DMS 273 (cell line): ENCODE measurements at regions not wholly inside any gene's neighbourhood (a gene's known extent, or its start where the extent isn't known, plus 50 kb on each side); places are given as distances from the start of the nearest gene placed in this dataset.
"Not testable (repeated sequence)": the region's sequence is repeated elsewhere in the genome, so short reads cannot be mapped to it uniquely, and the experiment has no call there.

Experiments
- DNase-seq: peaks from one replicate; lab custom pipeline; 2025; ENCODE audit not compliant: unreplicated experiment; lab: John Stamatoyannopoulos, UW

DNA sequence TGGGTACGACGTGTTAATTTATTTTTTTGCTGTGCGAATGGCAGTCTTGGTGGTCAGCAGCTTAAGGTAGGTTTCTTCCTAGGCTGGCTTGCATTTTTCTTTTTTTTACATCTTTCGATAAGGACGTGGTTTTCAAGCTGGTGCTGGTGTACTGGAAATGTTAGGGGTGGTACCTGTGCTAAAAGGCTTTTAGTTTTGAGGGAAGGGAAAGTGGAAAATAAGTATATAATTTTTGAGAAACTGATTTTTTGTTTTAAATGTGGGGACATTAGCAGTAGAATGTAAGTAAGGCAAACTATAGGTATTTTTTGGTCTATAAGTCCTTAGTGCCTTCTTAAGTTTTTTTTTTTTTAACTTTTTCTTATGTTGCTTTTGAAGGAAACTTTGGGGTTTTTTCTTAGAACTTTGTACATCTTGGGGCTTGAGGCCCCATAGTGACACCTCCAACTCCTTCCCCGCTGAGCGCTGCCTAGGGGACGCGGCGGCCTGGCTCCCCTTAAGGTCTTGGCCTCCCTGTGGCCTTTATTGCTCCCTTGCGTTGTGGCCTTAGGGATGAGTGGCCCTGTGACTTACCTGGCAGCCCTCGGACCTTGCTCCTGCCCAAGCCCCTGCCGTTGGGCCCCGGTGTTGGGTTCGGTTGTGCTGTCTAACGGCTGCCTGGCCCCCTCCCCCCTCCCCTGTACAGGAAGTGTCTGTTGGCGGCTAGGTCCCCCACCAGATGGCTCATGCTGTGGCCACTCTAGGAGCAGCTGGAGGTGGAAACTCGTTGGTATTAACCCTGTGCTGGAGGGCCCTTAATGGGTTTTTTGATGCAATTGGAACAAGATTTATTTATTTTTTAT lies 88.0 kb upstream of the RPRML start:
- DNase-seq, result peak; percentile 96

GRCh38 chr17:47066095-47066494 lies 87.0 kb upstream of the RPRML start:
- no peak for DNase-seq

- no peak for DNase-seq
These were observed 85.6 kb upstream of the RPRML start for GRCh38 chr17:47064684-47065083.

GRCh38 chr17:47063475-47063874 lies 84.4 kb upstream of the RPRML start:
- no peak for DNase-seq

DNA sequence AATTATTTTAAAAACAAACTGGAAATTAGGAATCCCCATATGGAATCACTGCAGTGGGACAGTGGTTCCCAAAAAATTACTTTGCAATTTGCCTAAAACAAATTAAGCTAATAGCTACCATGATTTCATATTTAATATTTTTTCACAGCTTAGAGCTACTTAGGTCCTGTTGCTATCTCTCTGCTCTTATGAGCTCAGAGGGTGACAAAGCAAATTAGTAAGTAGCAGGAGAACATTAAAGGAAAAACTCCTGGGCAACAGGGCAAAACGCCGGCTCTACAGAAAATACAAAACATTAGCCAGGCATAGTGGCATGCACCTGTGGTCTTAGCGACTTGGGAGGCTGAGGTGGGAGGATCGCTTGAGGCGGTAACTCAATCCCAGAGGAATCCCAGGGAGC lies 83.8 kb upstream of the RPRML start:
- DNase-seq, result not testable (repeated sequence)

GRCh38 chr17:47060005-47060404 lies 81.0 kb upstream of the RPRML start:
- not testable (repeated sequence) for DNase-seq

GRCh38 chr17:47057830-47058229 lies 78.8 kb upstream of the RPRML start:
- DNase-seq, result no peak

- not testable (repeated sequence) for DNase-seq
These were observed 78.2 kb upstream of the RPRML start for GRCh38 chr17:47057279-47057678.

- not testable (repeated sequence) for DNase-seq
These were observed 77.6 kb upstream of the RPRML start for GRCh38 chr17:47056687-47057086.
